ENCODE measurements at regions not wholly inside any gene's neighbourhood (a gene's known extent, or its start where the extent isn't known, plus 50 kb on each side); places are given as distances from the start of the nearest gene placed in this dataset.

DNA sequence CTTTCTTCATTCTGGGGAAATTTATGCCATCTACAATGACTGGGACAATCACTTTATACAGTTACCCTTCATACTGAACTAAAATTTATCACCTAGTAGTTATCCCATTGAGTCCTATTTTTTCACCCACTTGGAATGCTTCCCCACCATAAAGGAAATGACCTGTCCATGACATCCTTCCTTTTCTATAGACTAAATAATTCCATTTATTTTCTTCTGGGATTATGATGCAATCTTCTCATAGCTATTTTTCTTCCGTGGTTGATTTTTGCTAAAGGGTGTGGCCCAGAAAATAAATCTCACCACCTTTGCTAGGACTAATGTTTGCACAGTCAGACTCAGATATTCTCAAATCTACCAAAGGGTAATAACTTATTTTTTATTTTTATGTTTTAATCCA is 186.1 kb upstream of the NRXN1 start:
- TF ChIP-seq, protein P1, sequence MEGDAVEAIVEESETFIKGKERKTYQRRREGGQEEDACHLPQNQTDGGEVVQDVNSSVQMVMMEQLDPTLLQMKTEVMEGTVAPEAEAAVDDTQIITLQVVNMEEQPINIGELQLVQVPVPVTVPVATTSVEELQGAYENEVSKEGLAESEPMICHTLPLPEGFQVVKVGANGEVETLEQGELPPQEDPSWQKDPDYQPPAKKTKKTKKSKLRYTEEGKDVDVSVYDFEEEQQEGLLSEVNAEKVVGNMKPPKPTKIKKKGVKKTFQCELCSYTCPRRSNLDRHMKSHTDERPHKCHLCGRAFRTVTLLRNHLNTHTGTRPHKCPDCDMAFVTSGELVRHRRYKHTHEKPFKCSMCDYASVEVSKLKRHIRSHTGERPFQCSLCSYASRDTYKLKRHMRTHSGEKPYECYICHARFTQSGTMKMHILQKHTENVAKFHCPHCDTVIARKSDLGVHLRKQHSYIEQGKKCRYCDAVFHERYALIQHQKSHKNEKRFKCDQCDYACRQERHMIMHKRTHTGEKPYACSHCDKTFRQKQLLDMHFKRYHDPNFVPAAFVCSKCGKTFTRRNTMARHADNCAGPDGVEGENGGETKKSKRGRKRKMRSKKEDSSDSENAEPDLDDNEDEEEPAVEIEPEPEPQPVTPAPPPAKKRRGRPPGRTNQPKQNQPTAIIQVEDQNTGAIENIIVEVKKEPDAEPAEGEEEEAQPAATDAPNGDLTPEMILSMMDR (IDR thresholded peaks at IDR 0.05): no peak
- TF ChIP-seq POLR2AphosphoS5 (IDR thresholded peaks at IDR 0.05): no peak

All from suprapubic skin (tissue), 3 donors.